ENCODE measurements at regions not wholly inside any gene's neighbourhood (a gene's known extent, or its start where the extent isn't known, plus 50 kb on each side); places are given as distances from the start of the nearest gene placed in this dataset.
"Not testable (repeated sequence)": the region's sequence is repeated elsewhere in the genome, so short reads cannot be mapped to it uniquely, and the experiment has no call there.

- H2AFZ ChIP-seq (ENCODE audit: low read depth, low read length) = no peak overlapping the region
- H3K9me3 ChIP-seq (ENCODE audit: insufficient read depth, low read depth, low read length) = peaks cover 14% of the 10 kb centered on the region
- H3K4me1 ChIP-seq (ENCODE audit: insufficient read depth, low read length) = peaks cover 2% of the 10 kb centered on the region
- DNase-seq (ENCODE audit: low read depth) = no peak
- no peak overlapping the region for H3K4me2 ChIP-seq (ENCODE audit: low read length)
- H3K36me3 ChIP-seq (ENCODE audit: insufficient read depth, low read length) = no peaks in the 10 kb centered on the region
- Mint-ChIP-seq H3K4me3 (ENCODE audit: unreplicated experiment) (no peak overlapping the region), H3K4me1 (ENCODE audit: low read depth, unreplicated experiment) (peaks cover 24% of the 10 kb centered on the region), H3K27me3 (ENCODE audit: low read depth, unreplicated experiment) (no peaks in the 10 kb centered on the region), H3K36me3 (ENCODE audit: low read depth, unreplicated experiment) (no peaks in the 10 kb centered on the region), H3K27ac (ENCODE audit: unreplicated experiment) (no peak overlapping the region), H3K9me3 (ENCODE audit: unreplicated experiment) (peaks cover 16% of the 10 kb centered on the region)
- no peaks in the 10 kb centered on the region for H3K79me2 ChIP-seq (ENCODE audit: insufficient read depth, low read length)
- no peak overlapping the region for H3K9ac ChIP-seq (ENCODE audit: low read length)
- no peak overlapping the region for H3K27ac ChIP-seq (ENCODE audit: low read depth, low read length)
- no peak for FAIRE-seq
- TF ChIP-seq EZH2 (IDR thresholded peaks at IDR 0.05; ENCODE audit: insufficient read depth, low read length) (no peak), CTCF (IDR thresholded peaks at IDR 0.05; ENCODE audit: insufficient read depth, low read depth, low read length) (no peak)
- no peaks in the 10 kb centered on the region for H3K27me3 ChIP-seq (ENCODE audit: insufficient read depth, low read length)
- H4K20me1 ChIP-seq (ENCODE audit: insufficient read depth, low read length) = no peaks in the 10 kb centered on the region
- H3K4me3 ChIP-seq (ENCODE audit: insufficient read depth, low read depth, low read length) = no peak overlapping the region
Observed at GRCh38 chr6:149244105-149244504, 73.4 kb upstream of the TAB2 start.

DNA sequence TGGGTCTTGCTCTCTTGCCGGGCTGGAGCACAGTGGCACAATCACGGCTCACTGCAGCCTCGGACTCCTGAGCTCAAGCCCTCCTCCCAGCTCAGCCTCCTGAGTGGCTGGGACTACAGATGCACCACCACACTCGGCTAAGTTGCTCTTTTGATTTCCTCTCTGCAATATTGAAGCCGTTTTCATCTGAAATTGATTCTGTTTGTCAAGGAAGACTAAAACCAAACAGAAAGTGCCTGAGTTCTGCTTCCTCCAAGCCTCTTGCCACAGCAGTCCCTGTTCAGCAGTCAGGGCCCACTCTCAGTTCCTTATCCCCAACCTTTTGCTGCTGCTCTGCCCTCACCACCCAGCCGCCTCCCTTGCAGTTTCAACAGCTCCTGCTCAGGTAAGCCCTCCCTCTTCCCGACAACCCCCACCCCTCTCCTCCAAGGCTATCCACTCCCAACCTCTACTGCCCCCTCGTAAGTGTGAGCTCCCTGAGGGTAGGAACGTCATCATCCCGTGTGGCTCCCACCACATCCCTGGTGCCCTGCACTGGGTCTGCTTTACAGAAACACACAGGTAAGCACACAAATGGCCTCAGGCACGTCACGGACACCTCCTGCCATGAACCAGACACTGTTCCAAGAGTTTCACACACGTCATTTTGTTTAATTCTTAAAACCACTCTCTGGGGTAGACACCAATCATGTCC lies 70.7 kb upstream of the TAB2 start:
- Mint-ChIP-seq H3K4me1 (ENCODE audit: low read depth, unreplicated experiment) (peaks cover 42% of the 10 kb centered on the region), H3K27ac (ENCODE audit: unreplicated experiment) (no peak overlapping the region), H3K4me3 (ENCODE audit: unreplicated experiment) (no peak overlapping the region), H3K9me3 (ENCODE audit: unreplicated experiment) (peaks cover 10% of the 10 kb centered on the region), H3K27me3 (ENCODE audit: low read depth, unreplicated experiment) (no peaks in the 10 kb centered on the region), H3K36me3 (ENCODE audit: low read depth, unreplicated experiment) (no peaks in the 10 kb centered on the region)
- Histone ChIP-seq H4K20me1 (ENCODE audit: insufficient read depth, low read length) (no peaks in the 10 kb centered on the region), H3K9me3 (ENCODE audit: insufficient read depth, low read depth, low read length) (no peaks in the 10 kb centered on the region), H3K9ac (ENCODE audit: low read length) (no peak overlapping the region), H3K4me2 (ENCODE audit: low read length) (no peak overlapping the region), H2AFZ (ENCODE audit: low read depth, low read length) (no peak overlapping the region), H3K79me2 (ENCODE audit: insufficient read depth, low read length) (no peaks in the 10 kb centered on the region), H3K4me1 (ENCODE audit: insufficient read depth, low read length) (peaks cover 2% of the 10 kb centered on the region), H3K27me3 (ENCODE audit: insufficient read depth, low read length) (no peaks in the 10 kb centered on the region), H3K4me3 (ENCODE audit: insufficient read depth, low read depth, low read length) (no peak overlapping the region), H3K36me3 (ENCODE audit: insufficient read depth, low read length) (no peaks in the 10 kb centered on the region), H3K27ac (ENCODE audit: low read depth, low read length) (no peak overlapping the region)
- TF ChIP-seq EZH2 (IDR thresholded peaks at IDR 0.05; ENCODE audit: insufficient read depth, low read length) (no peak), CTCF (IDR thresholded peaks at IDR 0.05; ENCODE audit: insufficient read depth, low read depth, low read length) (no peak)
- DNase-seq (ENCODE audit: low read depth) (no peak), FAIRE-seq (no peak)

GRCh38 chr6:149247385-149247763 lies 70.1 kb upstream of the TAB2 start:
- Mint-ChIP-seq H3K4me3 (ENCODE audit: unreplicated experiment) (no peak overlapping the region), H3K27ac (ENCODE audit: unreplicated experiment) (no peak overlapping the region), H3K27me3 (ENCODE audit: low read depth, unreplicated experiment) (no peaks in the 10 kb centered on the region), H3K36me3 (ENCODE audit: low read depth, unreplicated experiment) (no peaks in the 10 kb centered on the region), H3K9me3 (ENCODE audit: unreplicated experiment) (peaks cover 8% of the 10 kb centered on the region), H3K4me1 (ENCODE audit: low read depth, unreplicated experiment) (peaks cover 41% of the 10 kb centered on the region)
- no peak for FAIRE-seq
- H3K9me3 ChIP-seq (ENCODE audit: insufficient read depth, low read depth, low read length) = no peaks in the 10 kb centered on the region
- no peak overlapping the region for H3K4me2 ChIP-seq (ENCODE audit: low read length)
- no peaks in the 10 kb centered on the region for H3K36me3 ChIP-seq (ENCODE audit: insufficient read depth, low read length)
- no peaks in the 10 kb centered on the region for H3K79me2 ChIP-seq (ENCODE audit: insufficient read depth, low read length)
- H3K4me3 ChIP-seq (ENCODE audit: insufficient read depth, low read depth, low read length) = no peak overlapping the region
- DNase-seq (ENCODE audit: low read depth) = no peak
- H2AFZ ChIP-seq (ENCODE audit: low read depth, low read length) = no peak overlapping the region
- no peaks in the 10 kb centered on the region for H3K27me3 ChIP-seq (ENCODE audit: insufficient read depth, low read length)
- no peaks in the 10 kb centered on the region for H4K20me1 ChIP-seq (ENCODE audit: insufficient read depth, low read length)
- H3K4me1 ChIP-seq (ENCODE audit: insufficient read depth, low read length) = peaks cover 2% of the 10 kb centered on the region
- no peak overlapping the region for H3K27ac ChIP-seq (ENCODE audit: low read depth, low read length)
- no peak for TF ChIP-seq CTCF (IDR thresholded peaks at IDR 0.05; ENCODE audit: insufficient read depth, low read depth, low read length)
- TF ChIP-seq EZH2 (IDR thresholded peaks at IDR 0.05; ENCODE audit: insufficient read depth, low read length) = no peak
- no peak overlapping the region for H3K9ac ChIP-seq (ENCODE audit: low read length)

- H3K9me3 ChIP-seq (ENCODE audit: insufficient read depth, low read depth, low read length); H2AFZ ChIP-seq (ENCODE audit: low read depth, low read length); DNase-seq (ENCODE audit: low read depth); H3K27me3 Mint-ChIP-seq (ENCODE audit: low read depth, unreplicated experiment); H3K4me1 ChIP-seq (ENCODE audit: insufficient read depth, low read length); FAIRE-seq; H3K4me2 ChIP-seq (ENCODE audit: low read length); H3K9me3 Mint-ChIP-seq (ENCODE audit: unreplicated experiment); H3K36me3 Mint-ChIP-seq (ENCODE audit: low read depth, unreplicated experiment); H3K36me3 ChIP-seq (ENCODE audit: insufficient read depth, low read length); H3K4me3 ChIP-seq (ENCODE audit: insufficient read depth, low read depth, low read length); H3K79me2 ChIP-seq (ENCODE audit: insufficient read depth, low read length); H4K20me1 ChIP-seq (ENCODE audit: insufficient read depth, low read length); H3K27ac ChIP-seq (ENCODE audit: low read depth, low read length); H3K27me3 ChIP-seq (ENCODE audit: insufficient read depth, low read length); H3K4me3 Mint-ChIP-seq (ENCODE audit: unreplicated experiment); H3K9ac ChIP-seq (ENCODE audit: low read length): not testable (repeated sequence)
- H3K27ac Mint-ChIP-seq (ENCODE audit: unreplicated experiment) = peak overlapping the region; percentile 53
- H3K4me1 Mint-ChIP-seq (ENCODE audit: low read depth, unreplicated experiment) = peaks cover 32% of the 10 kb centered on the region
Observed at GRCh38 chr6:149248263-149248662, 69.2 kb upstream of the TAB2 start.

Measured in astrocyte (in vitro differentiated cells and primary cell).